Body of pancreas (tissue), 4 donors: ENCODE measurements at regions not wholly inside any gene's neighbourhood (a gene's known extent, or its start where the extent isn't known, plus 50 kb on each side); places are given as distances from the start of the nearest gene placed in this dataset.

Source experiments
- ATAC-seq: fragments of 150-250 bp; one replicate; pipeline ENCODE4 v1.9.1; 2016
- DNase-seq, 4 donors: peaks; one replicate each; pipeline ENCODE4 v3.0.0-alpha.2; 2019
- H3K27ac ChIP-seq, 4 donors: fragments of 200-600 bp; sonication (generic); 1 replicate in 3 of 4; 2 replicates in 1 of 4; pipeline versions ENCODE4 v1.5.1 to v1.6.1; 2016 to 2019; ENCODE audit warnings: mild to moderate bottlenecking in 1 of 4, mixed read lengths in 1 of 4, moderate library complexity in 1 of 4
- H3K27me3 ChIP-seq, 2 donors: fragments of 200-600 bp; sonication (generic); one replicate each; pipeline ENCODE4 v1.6.0; 2016; ENCODE audit warnings: mild to moderate bottlenecking in 1 of 2
- H3K36me3 ChIP-seq, 2 donors: fragments of 200-600 bp; sonication (generic); replicated peaks in 1 of 2; 2 replicates each; pipeline ENCODE4 v1.5.1; 2016; ENCODE audit warnings: low read depth in 2 of 2; ENCODE audit not compliant: insufficient read depth in 1 of 2
- H3K4me1 ChIP-seq: fragments of 200-600 bp; sonication (generic); one replicate; pipeline ENCODE4 v1.6.0; 2016
- H3K4me3 ChIP-seq, 2 donors: fragments of 200-600 bp; sonication (generic); 1 replicate in 1 of 2; 2 replicates in 1 of 2; pipeline ENCODE4 v1.5.1; 2016 to 2019
- H3K9me3 ChIP-seq, 3 donors: fragments of 200-600 bp; sonication (generic); 1 replicate in 2 of 3; 2 replicates in 1 of 3; pipeline ENCODE4 v1.5.1; 2016
- CTCF ChIP-seq, 7 experiments: fragments of 450-650 bp in 4 of 7; fragments of 200-600 bp in 3 of 7; sonication (generic) in 3 of 7; IDR thresholded peaks; one replicate each; pipeline ENCODE4 v1.5.1; 2016 to 2019; ENCODE audit warnings: antibody characterized with exemption in 7 of 7
- POLR2A ChIP-seq, 3 donors: fragments of 450-650 bp; IDR thresholded peaks; one replicate each; pipeline ENCODE4 v1.6.1; 2016; ENCODE audit warnings: antibody characterized with exemption in 3 of 3, mild to moderate bottlenecking in 2 of 3
- WGBS, 2 donors: methylation state at CpG; one replicate each; pipeline ENCODE4 v1.1.5; 2017; 5-methylcytosine and 5-hydroxymethylcytosine counted together
- intact Hi-C: fragments of 100-400 bp; cut with DNase I; formaldehyde crosslinking; loops from one replicate; pipeline ENCODE4 v1.15.1; 2023

GRCh38 chr3:152128356-152128755, 140.4 kb upstream of the MBNL1 start:
- no peak for ATAC-seq
- Histone ChIP-seq H3K4me1 (no peaks in the 10 kb centered on the region), H3K27ac (no peak overlapping the region), H3K9me3 (no peaks in the 10 kb centered on the region), H3K36me3 (no peaks in the 10 kb centered on the region), H3K27me3 (no peaks in the 10 kb centered on the region), H3K4me3 (no peak overlapping the region)
- intact Hi-C loops, result no loop called here
- TF ChIP-seq CTCF (IDR thresholded peaks at IDR 0.05) (no peak), POLR2A (IDR thresholded peaks at IDR 0.05) (no peak)
- WGBS, 2 donors, result 81 to 94% methylated on average over 1 of the region's 1 CpG
- DNase-seq, result no peak

DNA sequence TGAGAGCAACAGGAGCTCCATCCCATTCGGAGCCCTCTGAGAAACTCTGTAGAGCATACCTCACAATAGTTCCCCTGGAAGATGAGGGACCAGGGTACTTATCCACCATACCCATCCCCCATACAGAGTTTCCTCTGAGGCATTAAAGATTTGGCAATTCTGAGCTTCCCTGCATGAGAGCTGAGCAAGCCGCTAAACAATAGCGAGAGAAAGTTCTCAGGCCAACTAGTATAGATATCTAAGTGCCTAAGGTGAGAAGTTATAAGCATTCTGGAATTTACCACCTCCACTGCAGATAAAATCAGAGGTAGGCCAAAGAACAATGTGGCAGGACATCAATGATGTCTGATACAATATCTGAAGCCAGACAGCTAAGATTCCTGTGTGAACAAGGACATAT, 129.1 kb upstream of the MBNL1 start:
- 70 to 92% methylated on average over 3 of the region's 3 CpGs for WGBS, 2 donors

DNA sequence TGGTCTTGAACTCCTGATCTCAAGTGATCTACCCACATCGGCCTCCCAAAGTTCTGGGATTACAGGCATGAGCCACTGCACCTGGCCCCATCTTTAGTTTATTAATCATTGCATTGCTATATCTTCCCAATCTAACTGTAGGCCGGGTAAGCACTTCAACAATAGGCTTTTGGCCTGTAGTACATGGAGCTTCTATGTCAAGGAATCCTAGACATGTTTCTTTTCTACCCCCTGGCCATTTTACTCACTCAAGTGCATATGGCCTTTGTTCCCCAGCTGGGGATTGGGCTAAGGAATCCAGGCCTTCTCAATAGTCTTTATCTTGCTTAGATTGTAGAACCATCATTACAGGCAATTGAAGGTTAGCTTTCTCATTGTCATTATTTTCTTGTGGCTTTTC, 122.3 kb upstream of the MBNL1 start:
- Histone ChIP-seq H3K27me3 (no peaks in the 10 kb centered on the region), H3K4me1 (no peaks in the 10 kb centered on the region), H3K4me3 (no peak overlapping the region), H3K36me3 (no peaks in the 10 kb centered on the region), H3K9me3 (no peaks in the 10 kb centered on the region), H3K27ac (no peak overlapping the region)
- 87 to 90% methylated on average over 2 of the region's 2 CpGs for WGBS, 2 donors
- ATAC-seq, result no peak
- intact Hi-C loops, result no loop called here
- TF ChIP-seq CTCF (IDR thresholded peaks at IDR 0.05) (no peak), POLR2A (IDR thresholded peaks at IDR 0.05) (no peak)
- DNase-seq, result no peak

More for the DNA sequence above, 129.1 kb upstream of the MBNL1 start:
- no peak for DNase-seq
- no peak for ATAC-seq
- intact Hi-C loops, result no loop called here
- no peaks in the 10 kb centered on the region for H3K27me3 ChIP-seq
- peaks cover 0 to 5% (median 0%) of the 10 kb centered on the region in 3 donors for H3K9me3 ChIP-seq
- H3K4me1 ChIP-seq, result no peaks in the 10 kb centered on the region
- no peak for TF ChIP-seq CTCF (IDR thresholded peaks at IDR 0.05)
- no peak for TF ChIP-seq POLR2A (IDR thresholded peaks at IDR 0.05)
- H3K27ac ChIP-seq, result no peak overlapping the region
- no peak overlapping the region for H3K4me3 ChIP-seq
- no peaks in the 10 kb centered on the region for H3K36me3 ChIP-seq

DNA sequence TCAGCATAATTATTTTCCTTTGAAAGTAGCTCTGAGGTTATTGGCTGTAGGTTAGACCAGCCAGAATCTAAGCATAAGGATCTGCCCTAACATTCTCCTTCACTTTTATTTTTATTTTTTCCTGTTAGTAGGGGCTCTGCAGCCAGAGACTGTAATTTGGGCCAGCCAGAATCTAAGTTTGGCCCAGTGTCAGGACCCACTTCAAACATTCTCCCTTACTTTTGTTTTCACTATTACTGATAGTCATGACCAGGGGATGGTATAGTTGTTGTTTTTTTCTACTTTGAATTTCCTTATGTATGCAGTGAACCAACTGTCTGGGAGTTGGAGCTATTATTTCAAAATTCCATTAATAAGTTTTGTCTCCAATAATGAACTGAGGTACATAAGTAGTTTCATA, 121.0 kb upstream of the MBNL1 start:
- H3K36me3 ChIP-seq, result no peaks in the 10 kb centered on the region
- intact Hi-C loops, result no loop called here
- ATAC-seq (no peak), DNase-seq (no peak)
- no peak overlapping the region for H3K27ac ChIP-seq
- no peaks in the 10 kb centered on the region for H3K27me3 ChIP-seq
- TF ChIP-seq CTCF (IDR thresholded peaks at IDR 0.05), result no peak
- no peak for TF ChIP-seq POLR2A (IDR thresholded peaks at IDR 0.05)
- H3K9me3 ChIP-seq, result no peaks in the 10 kb centered on the region
- H3K4me1 ChIP-seq, result no peaks in the 10 kb centered on the region
- H3K4me3 ChIP-seq, result no peak overlapping the region

DNA sequence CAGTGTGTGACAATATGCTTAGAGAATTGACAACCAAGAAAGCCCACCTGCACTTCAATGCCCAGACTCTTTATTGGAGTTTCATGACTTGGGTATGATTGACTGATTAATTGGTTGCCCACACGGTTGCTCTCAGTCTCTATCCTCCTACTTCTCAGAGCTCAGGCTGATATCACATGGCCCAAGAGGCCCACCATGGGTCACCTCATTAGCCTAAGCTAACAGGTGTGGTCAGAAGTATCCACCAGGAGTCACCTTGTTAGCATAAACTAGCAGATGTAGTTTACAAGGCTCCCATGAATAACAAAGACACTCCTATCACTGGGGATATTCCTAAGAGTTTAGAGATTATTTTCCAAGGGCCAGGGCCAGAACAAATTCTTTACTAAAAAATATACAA, 120.2 kb upstream of the MBNL1 start:
- no peaks in the 10 kb centered on the region for H3K9me3 ChIP-seq
- no peaks in the 10 kb centered on the region for H3K27me3 ChIP-seq
- ATAC-seq (no peak), DNase-seq (no peak)
- no peak for TF ChIP-seq CTCF (IDR thresholded peaks at IDR 0.05)
- no peak for TF ChIP-seq POLR2A (IDR thresholded peaks at IDR 0.05)
- H3K36me3 ChIP-seq, result no peaks in the 10 kb centered on the region
- no peak overlapping the region for H3K27ac ChIP-seq
- H3K4me3 ChIP-seq, result no peak overlapping the region
- 64 to 84% methylated on average over 1 of the region's 1 CpG for WGBS, 2 donors
- intact Hi-C loops, result no loop called here
- H3K4me1 ChIP-seq, result no peaks in the 10 kb centered on the region
